GM13976 (cell line): ENCODE measurements at regions not wholly inside any gene's neighbourhood (a gene's known extent, or its start where the extent isn't known, plus 50 kb on each side); places are given as distances from the start of the nearest gene placed in this dataset.

ENCODE experiments used
- DNase-seq: peaks from one replicate; pipeline ENCODE4 v3.0.0; 2012; ENCODE audit warnings: low spot score
- in situ Hi-C: fragments of 300-500 bp; cut with MboI; formaldehyde crosslinking; loops from one replicate; pipeline ENCODE4 v1.12.0; 2022; ENCODE audit warnings: low sequenced_read_pairs, mixed read lengths, inconsistent platforms; ENCODE audit not compliant: unreplicated experiment
- TF ChIP-seq, protein P1 (sequence below): IDR thresholded peaks from 2 replicates; pipeline ENCODE4 v1.5.1; 2012; ENCODE audit warnings: borderline replicate concordance, mild to moderate bottlenecking; ENCODE audit not compliant: insufficient read depth; ENCODE audit errors: extremely low read depth, missing control alignments, control extremely low read depth

DNA sequence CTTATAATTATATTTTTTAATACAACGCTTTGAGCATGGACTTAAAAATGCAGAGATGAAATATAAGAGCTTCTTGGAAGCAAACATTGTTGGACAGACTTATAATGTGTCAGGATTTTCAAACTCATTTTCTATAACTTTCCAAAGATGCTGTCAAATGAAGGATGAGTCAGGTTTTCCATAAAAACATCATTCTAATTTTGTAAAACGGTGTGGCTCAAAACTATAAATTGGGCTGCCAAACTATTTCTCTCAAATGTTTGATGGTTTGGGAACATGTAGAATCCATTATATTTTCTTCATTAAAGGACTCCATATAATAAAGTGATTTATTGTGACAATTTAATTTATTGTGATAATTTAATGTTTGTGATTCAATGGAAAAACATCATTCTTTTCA is 511.2 kb downstream of the USP25 start:
- no peak for DNase-seq
- TF ChIP-seq, protein P1, sequence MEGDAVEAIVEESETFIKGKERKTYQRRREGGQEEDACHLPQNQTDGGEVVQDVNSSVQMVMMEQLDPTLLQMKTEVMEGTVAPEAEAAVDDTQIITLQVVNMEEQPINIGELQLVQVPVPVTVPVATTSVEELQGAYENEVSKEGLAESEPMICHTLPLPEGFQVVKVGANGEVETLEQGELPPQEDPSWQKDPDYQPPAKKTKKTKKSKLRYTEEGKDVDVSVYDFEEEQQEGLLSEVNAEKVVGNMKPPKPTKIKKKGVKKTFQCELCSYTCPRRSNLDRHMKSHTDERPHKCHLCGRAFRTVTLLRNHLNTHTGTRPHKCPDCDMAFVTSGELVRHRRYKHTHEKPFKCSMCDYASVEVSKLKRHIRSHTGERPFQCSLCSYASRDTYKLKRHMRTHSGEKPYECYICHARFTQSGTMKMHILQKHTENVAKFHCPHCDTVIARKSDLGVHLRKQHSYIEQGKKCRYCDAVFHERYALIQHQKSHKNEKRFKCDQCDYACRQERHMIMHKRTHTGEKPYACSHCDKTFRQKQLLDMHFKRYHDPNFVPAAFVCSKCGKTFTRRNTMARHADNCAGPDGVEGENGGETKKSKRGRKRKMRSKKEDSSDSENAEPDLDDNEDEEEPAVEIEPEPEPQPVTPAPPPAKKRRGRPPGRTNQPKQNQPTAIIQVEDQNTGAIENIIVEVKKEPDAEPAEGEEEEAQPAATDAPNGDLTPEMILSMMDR: no peak
- in situ Hi-C loops: no loop called here

DNA sequence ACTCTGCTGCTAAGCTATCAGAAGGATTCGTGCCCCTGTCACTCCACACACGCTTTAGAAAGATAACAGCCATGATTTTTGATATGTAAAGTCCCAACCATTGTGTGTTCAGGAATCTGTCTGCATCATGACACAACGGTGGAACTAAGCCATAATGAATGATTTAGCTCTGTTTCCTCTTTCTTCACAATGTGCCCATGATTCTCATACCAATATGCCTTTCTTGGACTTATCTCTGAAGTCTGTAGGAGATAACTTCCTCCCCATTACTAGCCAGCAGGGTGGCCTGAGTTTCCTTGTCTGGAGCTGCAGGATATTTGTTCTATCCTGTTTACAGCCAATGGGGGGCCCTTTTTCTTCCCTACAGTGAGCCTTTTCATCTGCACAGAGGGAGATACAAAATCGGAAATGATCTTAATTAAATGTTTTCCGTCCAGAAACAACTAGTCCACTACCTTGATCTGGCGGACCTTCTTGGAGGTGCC is 511.7 kb downstream of the USP25 start:
- no peak for DNase-seq
- TF ChIP-seq, protein P1: no peak
- in situ Hi-C loops: no loop called here

- TF ChIP-seq, protein P1: no peak
- in situ Hi-C loops: no loop called here
- DNase-seq: no peak
Observed at GRCh38 chr21:16243396-16243795, 513.6 kb downstream of the USP25 start.

DNA sequence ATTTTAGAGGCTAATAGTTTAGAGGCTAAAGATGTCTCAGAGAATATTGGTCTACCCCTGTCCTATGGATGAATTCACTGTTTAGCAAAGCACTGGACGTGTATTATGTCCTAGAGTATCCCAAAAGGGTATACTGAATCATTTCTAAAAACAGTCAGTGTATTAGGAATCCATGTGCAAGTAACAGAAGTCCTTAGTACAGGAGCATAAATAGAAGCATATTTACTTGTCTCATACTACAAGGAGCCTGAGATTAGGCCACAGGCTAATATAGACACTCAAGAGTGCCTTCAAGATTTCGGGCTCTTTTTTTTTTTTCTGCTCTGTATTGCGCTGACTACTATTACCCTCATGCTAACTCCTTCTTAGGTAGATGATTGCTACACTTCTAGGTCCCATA is 518.9 kb downstream of the USP25 start:
- in situ Hi-C loops: no loop called here
- TF ChIP-seq, protein P1: no peak

DNA sequence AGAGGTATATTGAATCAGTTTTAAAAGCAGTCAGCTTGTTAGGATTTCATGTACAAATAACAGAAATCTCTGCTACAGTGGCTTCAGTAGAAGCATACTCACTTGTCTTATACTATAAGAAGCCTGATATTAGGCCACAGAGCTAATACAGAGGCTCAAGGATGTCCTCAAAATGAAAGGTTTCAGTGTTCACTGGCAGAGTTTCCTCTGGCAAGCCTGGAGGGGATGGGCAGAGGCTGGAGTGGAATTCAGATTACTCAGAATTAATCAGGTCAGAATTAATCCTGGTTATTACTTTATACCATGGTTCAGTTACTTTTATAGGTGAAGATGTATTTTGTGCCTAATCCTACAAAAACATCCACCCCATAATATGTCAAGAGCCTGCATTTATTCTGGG is 520.5 kb downstream of the USP25 start:
- TF ChIP-seq, protein P1: no peak
- in situ Hi-C loops: no loop called here
- DNase-seq: no peak

More for the DNA sequence above, 518.9 kb downstream of the USP25 start:
- DNase-seq: no peak

- TF ChIP-seq, protein P1: no peak
- DNase-seq: no peak
- in situ Hi-C loops: no loop called here
Observed at GRCh38 chr21:16258844-16259611, 529.2 kb downstream of the USP25 start.

- no peak for DNase-seq
- in situ Hi-C loops: no loop called here
- TF ChIP-seq, protein P1: no peak
Observed at GRCh38 chr21:16262091-16262490, 532.3 kb downstream of the USP25 start.
